Activated CD4-positive, alpha-beta T cell treated with anti-CD3 and anti-CD28 coated beads, Interleukin-2, amount 50 U/mL, for 4 hours (primary cell): ENCODE measurements at regions not wholly inside any gene's neighbourhood (a gene's known extent, or its start where the extent isn't known, plus 50 kb on each side); places are given as distances from the start of the nearest gene placed in this dataset.

Experiments used
- DNase-seq, 2 experiments: peaks; one replicate each; pipeline ENCODE4 v3.0.0-alpha.2; 2020

- DNase-seq: no peak
These were observed 167.2 kb upstream of the PROX1 start for GRCh38 chr1:213820362-213821149.

- no peak for DNase-seq
These were observed 166.4 kb upstream of the PROX1 start for GRCh38 chr1:213821175-213821942.

- no peak for DNase-seq
These were observed 165.8 kb upstream of the PROX1 start for GRCh38 chr1:213821943-213822334.

- DNase-seq: no peak
These were observed 160.9 kb upstream of the PROX1 start for GRCh38 chr1:213826891-213827290.

- no peak for DNase-seq
These were observed 158.9 kb upstream of the PROX1 start for GRCh38 chr1:213828867-213829266.

- no peak for DNase-seq
These were observed 158.0 kb upstream of the PROX1 start for GRCh38 chr1:213829780-213830179.

GRCh38 chr1:213830371-213830770 is 157.4 kb upstream of the PROX1 start:
- DNase-seq: no peak

GRCh38 chr1:213840575-213840974 is 147.2 kb upstream of the PROX1 start:
- no peak for DNase-seq

GRCh38 chr1:213844632-213845031 is 143.1 kb upstream of the PROX1 start:
- no peak for DNase-seq

GRCh38 chr1:213852107-213852506 is 135.7 kb upstream of the PROX1 start:
- DNase-seq: no peak

- no peak for DNase-seq
These were observed 129.2 kb upstream of the PROX1 start for GRCh38 chr1:213858581-213858980.

- no peak for DNase-seq
These were observed 125.9 kb upstream of the PROX1 start for GRCh38 chr1:213861841-213862240.

GRCh38 chr1:213864091-213864490 is 123.7 kb upstream of the PROX1 start:
- DNase-seq: no peak

- no peak for DNase-seq
These were observed 119.3 kb upstream of the PROX1 start for GRCh38 chr1:213868482-213868881.

GRCh38 chr1:213871179-213871578 is 116.6 kb upstream of the PROX1 start:
- DNase-seq: no peak

GRCh38 chr1:213874789-213875188 is 113.0 kb upstream of the PROX1 start:
- DNase-seq: no peak

GRCh38 chr1:213876531-213876930 is 111.2 kb upstream of the PROX1 start:
- no peak for DNase-seq

GRCh38 chr1:213883618-213884017 is 104.2 kb upstream of the PROX1 start:
- no peak for DNase-seq

GRCh38 chr1:213884402-213884801 is 103.4 kb upstream of the PROX1 start:
- no peak for DNase-seq

GRCh38 chr1:213884942-213885341 is 102.8 kb upstream of the PROX1 start:
- DNase-seq: no peak

- no peak for DNase-seq
These were observed 99.9 kb upstream of the PROX1 start for GRCh38 chr1:213887842-213888241.

- no peak for DNase-seq
These were observed 95.5 kb upstream of the PROX1 start for GRCh38 chr1:213891989-213892902.

- DNase-seq: no peak
These were observed 89.1 kb upstream of the PROX1 start for GRCh38 chr1:213898684-213899083.
